Adrenal gland (tissue), 5 donors: ENCODE measurements at regions not wholly inside any gene's neighbourhood (a gene's known extent, or its start where the extent isn't known, plus 50 kb on each side); places are given as distances from the start of the nearest gene placed in this dataset.

Experiments used
- CTCF ChIP-seq, 6 experiments: fragments of 450-650 bp in 4 of 6; fragments of 200-600 bp in 2 of 6; sonication (generic) in 1 of 6; IDR thresholded peaks; 1 replicate in 5 of 6; 2 replicates in 1 of 6; pipeline versions ENCODE4 v1.5.1 to v1.8.0; 2016 to 2021; ENCODE audit warnings: antibody characterized with exemption in 6 of 6, mild to moderate bottlenecking in 2 of 6, moderate library complexity in 1 of 6
- POLR2A ChIP-seq, 2 donors: fragments of 450-650 bp; IDR thresholded peaks; one replicate each; pipeline ENCODE4 v1.6.1; 2017; ENCODE audit warnings: antibody characterized with exemption in 2 of 2, mild to moderate bottlenecking in 2 of 2, moderate library complexity in 1 of 2
- donor health status: DM: no; HTN: no; CAD: no.

GRCh38 chr5:118580949-118581348 is 407.4 kb downstream of the DTWD2 start:
- TF ChIP-seq POLR2A (IDR thresholded peaks at IDR 0.05) (no peak), CTCF (IDR thresholded peaks at IDR 0.05) (no peak)
